Nephron progenitor cell (in vitro differentiated cells): ENCODE measurements at regions not wholly inside any gene's neighbourhood (a gene's known extent, or its start where the extent isn't known, plus 50 kb on each side); places are given as distances from the start of the nearest gene placed in this dataset.

Source experiments
- DNase-seq: peaks from one replicate; pipeline ENCODE4 v3.0.0; 2021
- H3K27ac Mint-ChIP-seq: 2 replicates; pipeline ENCODE4 v1.8.0; 2021; ENCODE audit warnings: mild to moderate bottlenecking, moderate library complexity, mixed read lengths
- H3K27me3 Mint-ChIP-seq: 2 replicates; pipeline ENCODE4 v1.8.0; 2021; ENCODE audit warnings: mild to moderate bottlenecking, low read depth, mixed read lengths; ENCODE audit not compliant: poor library complexity
- H3K36me3 Mint-ChIP-seq: 2 replicates; pipeline ENCODE4 v1.8.0; 2021; ENCODE audit warnings: low read depth, mixed read lengths
- H3K4me1 Mint-ChIP-seq: 2 replicates; pipeline ENCODE4 v1.8.0; 2021; ENCODE audit warnings: mixed read lengths
- H3K4me3 Mint-ChIP-seq: 2 replicates; pipeline ENCODE4 v1.8.0; 2021; ENCODE audit warnings: mild to moderate bottlenecking, moderate library complexity, mixed read lengths
- H3K9me3 Mint-ChIP-seq: 2 replicates; pipeline ENCODE4 v1.8.0; 2021; ENCODE audit warnings: mild to moderate bottlenecking, moderate library complexity, mixed read lengths
- CTCF ChIP-seq: fragments of 200-600 bp; sonication (generic); IDR thresholded peaks from 2 replicates; pipeline ENCODE4 v1.5.0; 2021; ENCODE audit warnings: antibody characterized with exemption

GRCh38 chr5:164435576-164435975 lies 930.2 kb downstream of the MAT2B start:
- Mint-ChIP-seq H3K4me1 (no peaks in the 10 kb centered on the region), H3K36me3 (no peaks in the 10 kb centered on the region), H3K9me3 (peaks cover 4% of the 10 kb centered on the region), H3K27ac (no peak overlapping the region), H3K4me3 (no peak overlapping the region), H3K27me3 (no peaks in the 10 kb centered on the region)
- no peak for TF ChIP-seq CTCF
- DNase-seq, result no peak

GRCh38 chr5:164439799-164440198 lies 934.4 kb downstream of the MAT2B start:
- TF ChIP-seq CTCF, result no peak
- Mint-ChIP-seq H3K27ac (no peak overlapping the region), H3K36me3 (no peaks in the 10 kb centered on the region), H3K4me3 (no peak overlapping the region), H3K4me1 (no peaks in the 10 kb centered on the region), H3K27me3 (no peaks in the 10 kb centered on the region), H3K9me3 (peaks cover 6% of the 10 kb centered on the region)
- DNase-seq, result no peak

- H3K9me3 Mint-ChIP-seq, result peaks cover 4% of the 10 kb centered on the region
- no peak for DNase-seq
- H3K27ac Mint-ChIP-seq, result no peak overlapping the region
- H3K4me1 Mint-ChIP-seq, result no peaks in the 10 kb centered on the region
- no peaks in the 10 kb centered on the region for H3K27me3 Mint-ChIP-seq
- H3K4me3 Mint-ChIP-seq, result no peak overlapping the region
- no peak for TF ChIP-seq CTCF
- no peaks in the 10 kb centered on the region for H3K36me3 Mint-ChIP-seq
Measured at GRCh38 chr5:164449460-164449859, 944.0 kb downstream of the MAT2B start.

- H3K36me3 Mint-ChIP-seq, result no peaks in the 10 kb centered on the region
- DNase-seq, result no peak
- H3K27ac Mint-ChIP-seq, result no peak overlapping the region
- H3K27me3 Mint-ChIP-seq, result no peaks in the 10 kb centered on the region
- H3K4me3 Mint-ChIP-seq, result no peak overlapping the region
- no peak for TF ChIP-seq CTCF
- no peaks in the 10 kb centered on the region for H3K4me1 Mint-ChIP-seq
- no peaks in the 10 kb centered on the region for H3K9me3 Mint-ChIP-seq
Measured at GRCh38 chr5:164466033-164466432, 960.6 kb downstream of the MAT2B start.

GRCh38 chr5:164470312-164470711 lies 964.9 kb downstream of the MAT2B start:
- Mint-ChIP-seq H3K27me3 (no peaks in the 10 kb centered on the region), H3K27ac (no peak overlapping the region), H3K4me3 (no peak overlapping the region), H3K4me1 (no peaks in the 10 kb centered on the region), H3K36me3 (no peaks in the 10 kb centered on the region), H3K9me3 (peaks cover 6% of the 10 kb centered on the region)
- no peak for DNase-seq
- TF ChIP-seq CTCF, result no peak

GRCh38 chr5:164472165-164472564 lies 966.7 kb downstream of the MAT2B start:
- Mint-ChIP-seq H3K4me1 (peaks cover 6% of the 10 kb centered on the region), H3K4me3 (no peak overlapping the region), H3K27me3 (no peaks in the 10 kb centered on the region), H3K36me3 (no peaks in the 10 kb centered on the region), H3K27ac (no peak overlapping the region), H3K9me3 (peaks cover 6% of the 10 kb centered on the region)
- no peak for DNase-seq
- TF ChIP-seq CTCF, result no peak
